ENCODE measurements at regions not wholly inside any gene's neighbourhood (a gene's known extent, or its start where the extent isn't known, plus 50 kb on each side); places are given as distances from the start of the nearest gene placed in this dataset.

DNA sequence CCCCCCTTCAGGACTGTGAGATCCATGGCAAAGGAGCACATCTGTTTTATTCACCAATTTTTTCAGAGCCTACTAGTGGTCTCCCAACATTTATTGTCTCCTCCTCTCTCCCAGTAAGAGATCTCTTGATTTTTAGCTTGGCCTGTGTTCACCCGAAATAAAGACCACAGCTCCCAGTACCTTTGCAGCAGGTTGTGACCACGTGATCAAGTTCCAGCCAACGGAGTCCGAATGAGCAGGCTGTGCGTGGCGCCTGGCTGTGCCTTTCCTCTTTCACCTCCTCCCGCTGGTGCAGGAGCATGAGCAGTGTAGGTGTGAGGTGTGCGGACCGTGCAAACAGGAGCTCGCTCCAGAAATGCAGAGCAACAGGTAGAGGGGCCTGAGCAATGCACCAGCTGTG is 143.6 kb upstream of the GLI2 start:
- POLR2A ChIA-PET = no interaction called here
- Histone ChIP-seq H2AFZ (ENCODE audit: low read depth, low read length) (no peak overlapping the region), H3K9me3 (replicated peaks; ENCODE audit: control insufficient read depth, insufficient read depth, low read depth, low read length) (no peaks in the 10 kb centered on the region), H3K27me3 (ENCODE audit: control insufficient read depth in 2 of 2, insufficient read depth in 2 of 2, low read length in 2 of 2) (peaks cover 13 to 54% of the 10 kb centered on the region in 2 experiments; a peak in 4 of 5 replicates), H3K4me3 (no peak overlapping the region), H3K9me1 (ENCODE audit: control insufficient read depth, insufficient read depth, low read length) (no peaks in the 10 kb centered on the region), H3K27ac (ENCODE audit: extremely low read depth, low read depth, low read length) (no peak overlapping the region), H3K79me2 (ENCODE audit: control insufficient read depth, insufficient read depth, low read length) (no peaks in the 10 kb centered on the region), H3K4me1 (replicated peaks in 1 of 2; ENCODE audit: control insufficient read depth in 2 of 2, insufficient read depth in 2 of 2, low read length in 2 of 2) (peaks cover 0 to 6% of the 10 kb centered on the region in 2 experiments; a peak in 1 of 5 replicates), H3K4me2 (ENCODE audit: insufficient read depth, low read length) (no peak overlapping the region), H4K20me1 (replicated peaks; ENCODE audit: control insufficient read depth, insufficient read depth, low read length) (peaks cover 12% of the 10 kb centered on the region; the same call in 1 of the 2 replicates), H3K36me3 (ENCODE audit: control insufficient read depth, insufficient read depth, low read length) (no peaks in the 10 kb centered on the region), H3K9ac (ENCODE audit: insufficient read depth in 1 of 2, low read depth in 2 of 2, low read length in 2 of 2) (no peak overlapping the region)
- no TSS peak for BruUV-seq (replicated peaks)
- DNase-seq (ENCODE audit: extremely low read depth in 1 of 4, low spot score in 3 of 4) = no peak
- peak; percentile 62 for TF ChIP-seq RAD51 (IDR thresholded peaks at IDR 0.05; ENCODE audit: borderline replicate concordance, low read depth)
- TF ChIP-seq, protein P1, sequence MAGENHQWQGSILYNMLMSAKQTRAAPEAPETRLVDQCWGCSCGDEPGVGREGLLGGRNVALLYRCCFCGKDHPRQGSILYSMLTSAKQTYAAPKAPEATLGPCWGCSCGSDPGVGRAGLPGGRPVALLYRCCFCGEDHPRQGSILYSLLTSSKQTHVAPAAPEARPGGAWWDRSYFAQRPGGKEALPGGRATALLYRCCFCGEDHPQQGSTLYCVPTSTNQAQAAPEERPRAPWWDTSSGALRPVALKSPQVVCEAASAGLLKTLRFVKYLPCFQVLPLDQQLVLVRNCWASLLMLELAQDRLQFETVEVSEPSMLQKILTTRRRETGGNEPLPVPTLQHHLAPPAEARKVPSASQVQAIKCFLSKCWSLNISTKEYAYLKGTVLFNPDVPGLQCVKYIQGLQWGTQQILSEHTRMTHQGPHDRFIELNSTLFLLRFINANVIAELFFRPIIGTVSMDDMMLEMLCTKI (IDR thresholded peaks at IDR 0.05; ENCODE audit: partially characterized antibody) = no peak
- TF ChIP-seq, protein P2, sequence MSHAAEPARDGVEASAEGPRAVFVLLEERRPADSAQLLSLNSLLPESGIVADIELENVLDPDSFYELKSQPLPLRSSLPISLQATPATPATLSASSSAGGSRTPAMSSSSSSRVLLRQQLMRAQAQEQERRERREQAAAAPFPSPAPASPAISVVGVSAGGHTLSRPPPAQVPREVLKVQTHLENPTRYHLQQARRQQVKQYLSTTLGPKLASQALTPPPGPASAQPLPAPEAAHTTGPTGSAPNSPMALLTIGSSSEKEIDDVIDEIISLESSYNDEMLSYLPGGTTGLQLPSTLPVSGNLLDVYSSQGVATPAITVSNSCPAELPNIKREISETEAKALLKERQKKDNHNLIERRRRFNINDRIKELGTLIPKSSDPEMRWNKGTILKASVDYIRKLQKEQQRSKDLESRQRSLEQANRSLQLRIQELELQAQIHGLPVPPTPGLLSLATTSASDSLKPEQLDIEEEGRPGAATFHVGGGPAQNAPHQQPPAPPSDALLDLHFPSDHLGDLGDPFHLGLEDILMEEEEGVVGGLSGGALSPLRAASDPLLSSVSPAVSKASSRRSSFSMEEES (CRISPR knock-in tag; IDR thresholded peaks at IDR 0.05) = peak; percentile 68
- 0% methylated on average over 7 of the region's 10 CpGs for WGBS (ENCODE audit: insufficient coverage, low coverage, missing lambda C conversion rate)
- CTCF ChIA-PET (ENCODE audit: low intra/inter-chr PET ratio) = no interaction called here
- in situ Hi-C loops (cut with MboI) = no loop called here
- intact Hi-C loops (cut with micrococcal nuclease) = no loop called here
- ATAC-seq = no peak
- no peak for FAIRE-seq
